ENCODE measurements at regions not wholly inside any gene's neighbourhood (a gene's known extent, or its start where the extent isn't known, plus 50 kb on each side); places are given as distances from the start of the nearest gene placed in this dataset.

GRCh38 chr9:126066131-126066530 lies 260.5 kb upstream of the MVB12B start:
- TF ChIP-seq CHD1 (IDR thresholded peaks at IDR 0.05; ENCODE audit: low read depth, low read length) (no peak), JUNB (IDR thresholded peaks at IDR 0.05) (no peak), POLR2A (IDR thresholded peaks at IDR 0.05; ENCODE audit: low read depth, low read length) (no peak)

Data from GM12878 (cell line).